IPS-NIHi7 (cell line): ENCODE measurements at regions not wholly inside any gene's neighbourhood (a gene's known extent, or its start where the extent isn't known, plus 50 kb on each side); places are given as distances from the start of the nearest gene placed in this dataset.

Experiments used
- DNase-seq: peaks from one replicate; pipeline ENCODE4 v3.0.0; 2012; ENCODE audit warnings: mixed read lengths; ENCODE audit errors: extremely low spot score

- no peak for DNase-seq
Measured at GRCh38 chr5:4191703-4192102, 596.1 kb downstream of the IRX1 start.

DNA sequence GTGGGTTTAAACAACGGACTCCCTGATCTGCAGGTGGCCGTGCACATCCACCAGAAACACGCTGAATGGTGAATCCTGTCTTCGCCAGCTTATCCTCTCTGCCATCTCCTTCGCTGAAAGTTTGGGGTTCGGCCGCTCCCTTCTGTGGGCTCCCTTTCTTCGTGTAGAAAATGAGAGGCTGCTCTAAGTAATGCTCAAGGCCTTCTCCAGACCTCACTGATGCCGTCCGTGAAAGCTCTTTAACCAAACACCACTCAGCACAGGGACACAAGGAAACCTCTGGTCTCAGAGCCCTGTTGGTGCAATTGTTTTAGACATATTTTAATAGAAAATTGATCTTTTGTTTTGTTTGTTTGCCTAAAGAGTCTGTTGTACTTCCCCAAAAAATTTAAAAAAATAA lies 596.5 kb downstream of the IRX1 start:
- DNase-seq, result no peak

- DNase-seq, result no peak
Measured at GRCh38 chr5:4196744-4197143, 601.1 kb downstream of the IRX1 start.

DNA sequence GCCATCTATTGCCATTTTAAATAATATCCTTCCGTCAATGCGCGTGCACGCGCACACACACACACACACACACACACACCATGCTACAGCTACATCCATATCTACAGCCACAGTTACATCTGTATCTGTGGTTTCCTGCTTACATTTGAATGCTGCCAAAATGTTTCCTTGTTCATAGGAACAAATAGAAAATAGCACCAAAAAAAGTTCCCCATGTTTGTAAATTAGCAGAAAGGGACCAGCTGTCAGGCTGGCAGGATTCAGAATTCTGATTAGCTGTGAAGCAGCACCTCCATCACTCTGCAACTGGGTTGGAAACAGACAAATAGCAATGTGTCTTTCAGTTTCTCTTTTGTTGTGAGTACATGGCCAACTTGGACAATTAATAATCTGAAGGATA lies 601.5 kb downstream of the IRX1 start:
- no peak for DNase-seq

GRCh38 chr5:4198461-4198860 lies 602.8 kb downstream of the IRX1 start:
- no peak for DNase-seq

DNA sequence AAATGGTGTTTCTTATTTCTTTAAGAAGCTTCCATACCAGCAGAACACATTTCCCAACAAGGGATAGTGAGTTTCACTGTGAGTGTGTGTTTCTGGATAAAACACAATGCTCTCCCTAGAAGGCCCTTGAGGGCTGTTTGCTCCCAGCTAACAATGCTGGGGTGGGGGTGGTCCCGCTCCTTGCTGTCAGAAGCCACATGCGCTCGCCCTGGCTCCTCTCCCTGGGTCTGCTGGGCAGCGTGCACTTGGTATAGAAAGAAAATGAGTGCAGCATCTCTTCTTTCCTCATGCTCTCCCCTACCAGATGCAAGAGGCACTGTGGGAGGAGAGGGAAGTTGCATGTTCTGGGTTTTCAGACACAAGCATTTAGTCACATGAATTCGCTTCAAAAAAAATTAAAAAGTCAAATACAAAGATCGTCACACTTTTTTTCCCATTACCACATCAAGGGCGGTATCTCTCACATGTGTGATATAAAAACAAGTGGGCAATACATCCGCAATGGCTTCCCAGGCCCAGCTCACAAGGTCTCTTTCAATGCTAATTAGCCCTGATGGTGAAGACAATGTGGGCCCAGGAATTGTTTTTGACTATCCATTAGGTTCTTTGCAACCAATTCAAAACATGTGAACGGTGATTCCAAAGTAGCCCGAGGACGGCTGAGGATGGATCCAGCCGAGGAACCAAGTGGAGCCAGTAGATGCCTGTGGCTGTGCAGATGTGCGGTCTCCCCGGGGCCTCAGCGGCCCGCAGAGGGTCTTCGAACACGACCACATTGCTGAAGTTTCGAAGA lies 603.6 kb downstream of the IRX1 start:
- no peak for DNase-seq

DNA sequence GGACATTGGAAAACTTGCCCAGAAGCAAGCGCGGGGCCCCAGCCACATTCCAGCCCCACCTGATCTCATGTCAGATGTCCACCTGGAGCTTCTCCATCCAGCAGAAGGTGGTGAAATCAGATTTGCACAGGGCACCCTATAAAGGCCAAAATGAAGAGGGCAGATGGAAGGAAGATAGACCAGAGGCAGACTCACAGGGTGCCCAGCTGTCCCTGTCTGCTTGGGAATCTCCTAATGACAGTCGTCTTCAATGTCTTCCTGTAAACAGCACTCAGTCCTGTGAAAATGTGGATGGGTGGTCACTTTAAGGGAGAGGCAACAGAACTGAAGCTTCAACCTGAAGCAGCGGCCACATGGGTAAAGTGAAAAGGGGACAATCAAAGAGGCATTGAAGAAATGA lies 607.5 kb downstream of the IRX1 start:
- DNase-seq, result no peak

- no peak for DNase-seq
Measured at GRCh38 chr5:4204276-4205141, 608.9 kb downstream of the IRX1 start.

- DNase-seq, result no peak
Measured at GRCh38 chr5:4205398-4205797, 609.8 kb downstream of the IRX1 start.

DNA sequence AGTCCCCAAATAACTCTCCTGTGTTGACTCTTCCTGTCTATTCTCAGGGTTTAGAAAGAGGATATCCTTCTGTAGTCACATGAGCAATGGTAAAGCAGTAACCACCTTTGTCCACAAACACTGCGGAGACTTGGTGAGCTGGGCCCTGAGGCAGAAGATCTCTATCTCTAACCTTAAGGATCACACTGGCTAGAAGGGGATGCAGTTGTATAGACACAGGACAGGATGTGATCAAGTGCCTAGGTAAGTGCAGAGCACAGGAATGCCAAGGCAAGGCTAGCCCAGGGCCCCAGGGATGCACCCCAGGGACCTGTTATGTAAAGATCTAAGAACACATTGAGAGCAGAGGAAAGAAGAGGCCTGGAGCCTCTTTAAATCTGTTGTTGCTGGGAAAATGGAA lies 610.5 kb downstream of the IRX1 start:
- no peak for DNase-seq

GRCh38 chr5:4207486-4207885 lies 611.9 kb downstream of the IRX1 start:
- DNase-seq, result no peak

GRCh38 chr5:4208537-4208936 lies 612.9 kb downstream of the IRX1 start:
- no peak for DNase-seq

GRCh38 chr5:4208996-4209395 lies 613.4 kb downstream of the IRX1 start:
- no peak for DNase-seq

DNA sequence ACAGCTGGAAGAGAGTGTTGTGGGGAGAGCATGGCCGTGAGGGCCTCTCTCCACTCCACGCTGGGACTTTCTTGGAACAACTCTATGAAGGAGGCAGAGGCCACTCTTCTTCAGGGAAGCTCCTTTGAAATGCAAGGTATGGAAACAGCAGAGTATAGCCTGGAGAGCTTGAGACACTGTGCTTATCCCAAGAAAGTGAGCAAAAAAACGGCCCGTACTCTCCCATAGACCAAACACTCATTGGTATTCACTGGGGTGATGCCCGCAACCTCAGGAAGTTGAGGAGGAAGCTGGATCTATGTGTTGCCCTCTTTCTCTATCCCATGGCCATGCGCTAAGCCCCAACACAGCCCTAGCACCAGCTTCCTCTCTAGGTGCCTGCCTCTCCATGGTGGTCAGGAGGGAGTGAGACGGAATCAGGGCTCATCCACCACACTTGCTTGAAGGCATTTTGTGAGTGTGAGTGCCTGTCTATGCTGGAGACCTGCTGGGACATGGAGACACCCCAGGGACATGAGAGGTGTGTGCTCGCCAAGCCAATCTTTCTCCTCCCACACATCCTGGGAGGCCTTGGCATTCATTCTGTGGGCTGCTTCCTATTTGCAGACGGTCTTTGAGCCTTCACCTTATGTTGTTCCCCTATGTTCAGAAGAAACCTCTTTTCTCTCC lies 616.6 kb downstream of the IRX1 start:
- DNase-seq, result no peak

DNA sequence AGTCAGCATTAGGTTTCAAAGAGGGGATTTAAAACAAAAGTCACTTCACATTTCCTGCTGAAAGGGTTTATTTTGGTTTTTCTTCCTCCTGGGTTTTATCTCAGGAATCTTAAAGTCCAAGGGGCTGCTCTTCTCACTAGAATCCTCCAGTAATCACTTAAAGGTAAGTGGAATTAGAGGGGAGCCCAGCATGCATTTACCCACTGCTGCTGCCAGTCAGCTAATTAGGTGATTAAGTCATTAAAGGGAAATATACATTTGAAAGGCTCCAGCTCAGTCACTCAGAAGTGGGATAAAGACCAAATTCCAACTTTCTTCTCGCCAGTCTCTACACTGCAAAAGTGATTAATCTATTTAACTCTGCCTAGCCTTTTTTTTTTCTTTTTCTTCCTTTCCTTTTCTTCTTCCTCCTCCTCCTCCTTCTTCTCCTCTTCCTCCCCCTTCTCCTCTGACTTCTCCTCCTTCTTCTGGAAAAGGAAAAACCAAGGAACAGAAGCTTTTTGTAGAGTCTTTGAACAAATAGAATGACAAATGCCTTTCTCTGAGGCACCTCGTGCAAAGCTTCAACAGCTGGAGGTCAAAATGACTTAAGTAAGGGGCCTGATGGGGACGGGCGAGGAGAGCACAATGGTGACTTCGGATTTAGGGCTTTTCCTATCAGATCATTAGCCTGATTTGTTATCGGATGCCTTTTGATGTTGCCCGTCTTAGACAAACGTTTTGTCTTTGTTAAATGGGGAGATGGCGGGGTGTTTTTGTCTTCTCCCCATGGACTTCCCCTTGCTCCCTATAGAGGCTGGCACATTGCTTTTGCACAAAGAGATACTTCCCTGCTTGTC lies 617.6 kb downstream of the IRX1 start:
- DNase-seq, result peak; percentile 20

DNA sequence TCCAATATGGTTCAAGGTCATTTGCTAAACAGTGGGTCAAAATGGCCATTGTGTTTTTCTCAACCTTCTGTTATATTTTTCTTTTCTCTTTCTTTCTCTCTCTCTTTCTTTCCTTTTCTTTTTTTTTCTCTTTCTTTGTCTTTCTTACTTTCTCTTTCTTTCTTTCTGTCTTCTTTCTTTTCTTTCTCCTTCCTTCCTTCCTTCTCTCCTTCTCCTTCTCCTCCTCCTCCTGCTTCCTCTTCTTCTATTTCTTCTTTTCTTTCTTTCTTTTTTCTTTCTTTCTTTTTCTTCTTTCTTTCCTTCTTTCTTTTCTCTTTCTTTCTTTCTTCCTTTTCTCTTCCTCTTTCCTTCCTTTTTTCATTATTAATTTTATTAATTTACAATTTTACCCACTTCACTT lies 619.5 kb downstream of the IRX1 start:
- no peak for DNase-seq

DNA sequence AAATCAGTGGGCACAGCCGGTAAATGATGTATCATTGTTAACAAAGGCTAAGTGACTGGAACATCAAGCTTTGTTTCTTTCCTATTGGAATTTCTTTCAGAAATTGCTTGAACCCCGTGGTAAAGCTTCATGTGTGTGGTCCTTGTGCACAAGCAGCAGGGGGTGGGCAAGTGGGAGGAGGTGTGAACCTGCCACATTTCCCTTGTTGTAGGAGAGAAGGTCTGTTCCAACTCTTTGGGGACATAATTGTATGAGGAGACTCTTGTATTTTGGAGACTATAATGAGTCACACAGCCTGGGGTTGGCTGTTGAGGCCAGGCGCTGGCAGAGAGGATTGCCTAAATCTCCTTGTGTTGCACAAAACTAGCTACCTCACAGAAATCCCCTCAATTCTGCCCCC lies 620.5 kb downstream of the IRX1 start:
- DNase-seq, result no peak

GRCh38 chr5:4220016-4220415 lies 624.4 kb downstream of the IRX1 start:
- DNase-seq, result no peak

- DNase-seq, result no peak
Measured at GRCh38 chr5:4221048-4221447, 625.4 kb downstream of the IRX1 start.

DNA sequence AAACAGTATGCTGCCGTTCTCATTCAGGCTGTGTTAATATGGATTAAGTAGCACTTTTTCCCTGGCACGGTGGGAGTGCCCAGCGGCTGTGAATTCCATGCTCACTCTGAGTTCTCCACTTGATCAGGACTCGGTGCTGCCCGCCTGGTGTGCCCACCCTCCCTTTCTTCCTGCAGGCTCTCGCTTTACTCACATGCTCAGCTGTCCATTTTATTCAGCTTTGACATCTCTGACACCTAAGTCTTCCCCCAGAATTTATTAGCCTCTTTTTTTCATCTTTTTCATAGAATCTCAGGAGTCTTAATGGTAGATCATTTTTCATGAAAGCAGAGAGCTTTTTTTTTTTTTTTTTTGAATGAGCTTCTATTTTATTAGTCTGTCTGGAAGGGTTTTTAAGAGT lies 626.5 kb downstream of the IRX1 start:
- no peak for DNase-seq

- DNase-seq, result no peak
Measured at GRCh38 chr5:4222821-4223220, 627.2 kb downstream of the IRX1 start.

DNA sequence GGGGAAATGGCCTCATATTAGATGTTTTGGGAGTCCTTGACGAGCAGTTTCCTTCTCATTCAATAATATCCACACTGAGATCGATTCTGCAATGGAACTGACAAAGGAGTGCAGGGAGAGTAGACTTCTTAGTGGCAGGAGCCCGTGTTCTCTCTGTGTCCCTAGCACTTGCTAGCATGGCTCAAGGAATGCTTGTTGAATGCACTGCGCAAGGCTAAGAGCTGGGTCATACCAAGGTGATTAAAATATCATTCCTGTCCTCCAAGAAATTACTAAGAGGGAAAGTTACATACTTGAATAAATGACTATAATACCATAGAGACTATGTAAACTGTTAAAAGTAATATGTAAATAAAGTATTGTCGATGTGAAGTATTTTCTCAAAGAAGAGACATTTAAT lies 630.1 kb downstream of the IRX1 start:
- no peak for DNase-seq
